H9 (cell line): ENCODE measurements at regions not wholly inside any gene's neighbourhood (a gene's known extent, or its start where the extent isn't known, plus 50 kb on each side); places are given as distances from the start of the nearest gene placed in this dataset.
A peak's percentile ranks its signal among the peaks of the same experiment; 100 is the strongest.
"Not testable (repeated sequence)": the region's sequence is repeated elsewhere in the genome, so short reads cannot be mapped to it uniquely, and the experiment has no call there.

Experiments used
- DNase-seq: peaks from one replicate; pipeline ENCODE4 v3.0.0-alpha.2; 2017
- H2AFZ ChIP-seq: one replicate; pipeline ENCODE4 v1.6.1; 2013; ENCODE audit warnings: mild to moderate bottlenecking, low read length, control low read depth, moderate library complexity
- H2AK5ac ChIP-seq: 2 replicates; pipeline ENCODE4 v1.6.1; 2013; ENCODE audit warnings: low read length, control low read depth, mixed read lengths; ENCODE audit not compliant: insufficient read length
- H2BK120ac ChIP-seq: one replicate; pipeline ENCODE4 v1.6.1; 2013; ENCODE audit warnings: low read depth, mild to moderate bottlenecking, low read length, control low read depth, inconsistent platforms; ENCODE audit not compliant: poor library complexity, severe bottlenecking
- H2BK12ac ChIP-seq: 2 replicates; pipeline ENCODE4 v1.6.1; 2013; ENCODE audit warnings: low read length, control low read depth, mixed read lengths, low read depth; ENCODE audit not compliant: insufficient read length
- H2BK15ac ChIP-seq: 2 replicates; pipeline ENCODE4 v1.6.1; 2013; ENCODE audit warnings: low read depth, low read length, control low read depth
- H2BK20ac ChIP-seq: one replicate; pipeline ENCODE4 v1.6.1; 2013; ENCODE audit warnings: low read depth, mild to moderate bottlenecking, low read length, control low read depth, inconsistent platforms; ENCODE audit not compliant: poor library complexity, severe bottlenecking
- H2BK5ac ChIP-seq: 2 replicates; pipeline ENCODE4 v1.6.1; 2013; ENCODE audit warnings: low read length, control low read depth, mixed read lengths; ENCODE audit not compliant: insufficient read length
- H3K14ac ChIP-seq: 2 replicates; pipeline ENCODE4 v1.6.1; 2013; ENCODE audit warnings: low read length, control low read depth; ENCODE audit not compliant: insufficient read depth
- H3K18ac ChIP-seq: 2 replicates; pipeline ENCODE4 v1.6.1; 2013; ENCODE audit warnings: low read depth, mild to moderate bottlenecking, mixed read lengths, low read length, control low read depth; ENCODE audit not compliant: insufficient read length
- H3K23ac ChIP-seq: 2 replicates; pipeline ENCODE4 v1.6.1; 2013; ENCODE audit warnings: low read length, control low read depth, mixed read lengths, low read depth; ENCODE audit not compliant: insufficient read length
- H3K23me2 ChIP-seq: 2 replicates; pipeline ENCODE4 v1.6.1; 2013; ENCODE audit warnings: low read depth, mild to moderate bottlenecking, mixed read lengths, low read length, control low read depth; ENCODE audit not compliant: insufficient read length, poor library complexity, severe bottlenecking
- H3K27ac ChIP-seq: 2 replicates; pipeline ENCODE4 v1.5.1; 2013; ENCODE audit warnings: low read length, control low read depth, mixed read lengths, low read depth; ENCODE audit not compliant: insufficient read length
- H3K27me3 ChIP-seq: 2 replicates; pipeline ENCODE4 v1.6.1; 2013; ENCODE audit warnings: low read length, control low read depth, inconsistent platforms; ENCODE audit not compliant: insufficient read depth
- H3K4ac ChIP-seq: 2 replicates; pipeline ENCODE4 v1.6.1; 2013; ENCODE audit warnings: low read depth, mild to moderate bottlenecking, control low read depth, inconsistent platforms, low read length, moderate library complexity
- H3K4me1 ChIP-seq: 2 replicates; pipeline ENCODE4 v1.6.1; 2013; ENCODE audit warnings: low read length, control low read depth, inconsistent platforms; ENCODE audit not compliant: insufficient read depth
- H3K4me2 ChIP-seq: 2 replicates; pipeline ENCODE4 v1.6.1; 2013; ENCODE audit warnings: low read length, control low read depth, mixed read lengths; ENCODE audit not compliant: insufficient read length, insufficient read depth
- H3K56ac ChIP-seq: 2 replicates; pipeline ENCODE4 v1.6.1; 2013; ENCODE audit warnings: low read depth, mild to moderate bottlenecking, mixed read lengths, low read length, control low read depth; ENCODE audit not compliant: insufficient read length
- H3K79me1 ChIP-seq: 2 replicates; pipeline ENCODE4 v1.6.1; 2013; ENCODE audit warnings: low read depth, mild to moderate bottlenecking, moderate library complexity, low read length, control low read depth, inconsistent platforms; ENCODE audit not compliant: insufficient read depth, poor library complexity, severe bottlenecking
- H3K79me2 ChIP-seq: 2 replicates; pipeline ENCODE4 v1.6.1; 2013; ENCODE audit warnings: low read length, control low read depth, inconsistent platforms; ENCODE audit not compliant: insufficient read depth
- H3K9ac ChIP-seq: 2 replicates; pipeline ENCODE4 v1.6.1; 2013; ENCODE audit warnings: low read length, control low read depth, mixed read lengths; ENCODE audit not compliant: insufficient read length; ENCODE audit errors: extremely low read depth
- H3K9me3 ChIP-seq: one replicate; pipeline ENCODE4 v1.6.1; 2013; ENCODE audit warnings: low read depth, low read length, inconsistent platforms; ENCODE audit not compliant: control insufficient read depth
- H3T11ph ChIP-seq: one replicate; pipeline ENCODE4 v1.6.1; 2013; ENCODE audit warnings: mild to moderate bottlenecking, low read length, control low read depth, inconsistent platforms
- H4K20me1 ChIP-seq: one replicate; pipeline ENCODE4 v1.6.1; 2013; ENCODE audit not compliant: control insufficient read depth, insufficient read length, insufficient read depth
- H4K5ac ChIP-seq: 2 replicates; pipeline ENCODE4 v1.6.1; 2013; ENCODE audit warnings: low read depth, mild to moderate bottlenecking, mixed read lengths, low read length, control low read depth; ENCODE audit not compliant: insufficient read length
- H4K8ac ChIP-seq: replicated peaks from 2 replicates; pipeline ENCODE4 v1.6.1; 2013; ENCODE audit warnings: low read length, control low read depth, mixed read lengths, low read depth; ENCODE audit not compliant: insufficient read length
- H4K91ac ChIP-seq: 2 replicates; pipeline ENCODE4 v1.6.1; 2013; ENCODE audit warnings: low read depth, mild to moderate bottlenecking, moderate library complexity, mixed read lengths, low read length, control low read depth; ENCODE audit not compliant: insufficient read length
- H3K27ac Mint-ChIP-seq, 3 experiments: 2 replicates in 2 of 3; 3 replicates in 1 of 3; pipeline ENCODE4 v1.8.0; 2020 to 2021; ENCODE audit warnings: mixed read lengths in 3 of 3, mild to moderate bottlenecking in 1 of 3, moderate library complexity in 1 of 3
- H3K27me3 Mint-ChIP-seq: 2 replicates; pipeline ENCODE4 v1.8.0; 2021; ENCODE audit warnings: low read depth, mild to moderate bottlenecking, moderate library complexity, mixed read lengths
- H3K36me3 Mint-ChIP-seq, 3 experiments: 2 replicates in 2 of 3; 3 replicates in 1 of 3; pipeline ENCODE4 v1.8.0; 2020 to 2021; ENCODE audit warnings: low read depth in 3 of 3, mixed read lengths in 3 of 3; ENCODE audit not compliant: insufficient read depth in 1 of 3
- H3K4me1 Mint-ChIP-seq, 2 experiments: 2 replicates each; pipeline ENCODE4 v1.8.0; 2020; ENCODE audit warnings: mixed read lengths in 2 of 2
- H3K4me3 Mint-ChIP-seq, 2 experiments: 2 replicates in 1 of 2; 3 replicates in 1 of 2; pipeline ENCODE4 v1.8.0; 2020 to 2021; ENCODE audit warnings: mild to moderate bottlenecking in 2 of 2, mixed read lengths in 2 of 2, moderate library complexity in 1 of 2
- H3K9me3 Mint-ChIP-seq, 2 experiments: 2 replicates in 1 of 2; 3 replicates in 1 of 2; pipeline ENCODE4 v1.8.0; 2020; ENCODE audit warnings: mild to moderate bottlenecking in 2 of 2, mixed read lengths in 2 of 2, moderate library complexity in 1 of 2
- WGBS: extraction: QIAGEN DNeasy Blood & Tissue Kit; methylation state at CpG from one replicate; pipeline ENCODE4 v1.1.7; 2013; ENCODE audit warnings: missing lambda C conversion rate, low lambda C conversion rate, mixed read lengths; ENCODE audit not compliant: insufficient read length; ENCODE audit errors: extremely low coverage; 5-methylcytosine and 5-hydroxymethylcytosine counted together
- TF ChIP-seq, protein P1 (sequence below): fragments of 200-600 bp; sonication (generic); conservative IDR thresholded peaks from 3 replicates; pipeline ENCODE4 v1.8.0; 2021; ENCODE audit warnings: antibody characterized with exemption, mild to moderate bottlenecking

DNA sequence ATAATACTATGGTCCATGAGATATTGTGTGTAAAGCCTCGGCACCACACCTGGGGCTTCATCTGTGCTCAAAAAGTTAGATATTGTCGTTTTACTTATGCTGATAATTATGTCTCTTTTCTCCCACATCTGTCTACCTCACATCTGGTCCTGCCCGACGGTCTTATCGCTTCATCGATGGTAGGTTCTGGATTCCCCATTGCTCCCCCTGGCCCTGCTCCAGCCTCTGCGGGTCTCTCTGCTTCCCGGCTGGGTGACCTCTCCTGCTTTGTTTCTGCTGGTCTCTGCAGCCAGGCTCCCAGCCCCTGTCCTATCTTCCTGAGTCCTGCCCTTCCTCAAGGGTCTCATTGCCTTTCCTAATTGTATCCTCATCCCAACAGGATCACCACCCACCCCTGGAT, 294.2 kb downstream of the NDUFA10 start:
- no peaks in the 10 kb centered on the region for H3K27me3 ChIP-seq
- DNase-seq = no peak
- no peak overlapping the region for H3K4me3 Mint-ChIP-seq
- no CpG with 5 or more reads among the region's 8 CpGs for WGBS
- H2BK15ac ChIP-seq = no peak overlapping the region
- no peak overlapping the region for H2BK5ac ChIP-seq
- H2AK5ac ChIP-seq = no peak overlapping the region
- H3K27ac Mint-ChIP-seq = peak overlapping the region in 2 of 3 experiments; percentile 39 to 41; a peak in 2 of 7 replicates
- H3K9me3 ChIP-seq = no peaks in the 10 kb centered on the region
- no peaks in the 10 kb centered on the region for H4K20me1 ChIP-seq
- no peak overlapping the region for H3K18ac ChIP-seq
- H3K79me1 ChIP-seq = no peaks in the 10 kb centered on the region
- no peak overlapping the region for H2AFZ ChIP-seq
- H2BK20ac ChIP-seq = no peak overlapping the region
- H3K23me2 ChIP-seq = no peaks in the 10 kb centered on the region
- no peak overlapping the region for H4K8ac ChIP-seq
- no peak overlapping the region for H4K5ac ChIP-seq
- no peak overlapping the region for H3K23ac ChIP-seq
- H3K27ac ChIP-seq = no peak overlapping the region
- H3K79me2 ChIP-seq = no peaks in the 10 kb centered on the region
- H4K91ac ChIP-seq = no peak overlapping the region
- no peak overlapping the region for H3T11ph ChIP-seq
- H3K4me2 ChIP-seq = no peak overlapping the region
- no peaks in the 10 kb centered on the region for H3K36me3 Mint-ChIP-seq
- no peak overlapping the region for H3K56ac ChIP-seq
- H3K9ac ChIP-seq = no peak overlapping the region
- no peaks in the 10 kb centered on the region; the same call in 1 of the 2 replicates for H3K27me3 Mint-ChIP-seq
- peaks cover 9 to 13% of the 10 kb centered on the region in 2 experiments for H3K4me1 Mint-ChIP-seq
- H2BK120ac ChIP-seq = no peak overlapping the region
- no peak overlapping the region for H3K14ac ChIP-seq
- no peaks in the 10 kb centered on the region; the same call in 1 of the 2 replicates for H3K4me1 ChIP-seq
- no peak overlapping the region for H2BK12ac ChIP-seq
- TF ChIP-seq, protein P1, sequence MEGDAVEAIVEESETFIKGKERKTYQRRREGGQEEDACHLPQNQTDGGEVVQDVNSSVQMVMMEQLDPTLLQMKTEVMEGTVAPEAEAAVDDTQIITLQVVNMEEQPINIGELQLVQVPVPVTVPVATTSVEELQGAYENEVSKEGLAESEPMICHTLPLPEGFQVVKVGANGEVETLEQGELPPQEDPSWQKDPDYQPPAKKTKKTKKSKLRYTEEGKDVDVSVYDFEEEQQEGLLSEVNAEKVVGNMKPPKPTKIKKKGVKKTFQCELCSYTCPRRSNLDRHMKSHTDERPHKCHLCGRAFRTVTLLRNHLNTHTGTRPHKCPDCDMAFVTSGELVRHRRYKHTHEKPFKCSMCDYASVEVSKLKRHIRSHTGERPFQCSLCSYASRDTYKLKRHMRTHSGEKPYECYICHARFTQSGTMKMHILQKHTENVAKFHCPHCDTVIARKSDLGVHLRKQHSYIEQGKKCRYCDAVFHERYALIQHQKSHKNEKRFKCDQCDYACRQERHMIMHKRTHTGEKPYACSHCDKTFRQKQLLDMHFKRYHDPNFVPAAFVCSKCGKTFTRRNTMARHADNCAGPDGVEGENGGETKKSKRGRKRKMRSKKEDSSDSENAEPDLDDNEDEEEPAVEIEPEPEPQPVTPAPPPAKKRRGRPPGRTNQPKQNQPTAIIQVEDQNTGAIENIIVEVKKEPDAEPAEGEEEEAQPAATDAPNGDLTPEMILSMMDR = no peak
- no peaks in the 10 kb centered on the region; a peak in 1 of 5 replicates for H3K9me3 Mint-ChIP-seq
- no peak overlapping the region for H3K4ac ChIP-seq

DNA sequence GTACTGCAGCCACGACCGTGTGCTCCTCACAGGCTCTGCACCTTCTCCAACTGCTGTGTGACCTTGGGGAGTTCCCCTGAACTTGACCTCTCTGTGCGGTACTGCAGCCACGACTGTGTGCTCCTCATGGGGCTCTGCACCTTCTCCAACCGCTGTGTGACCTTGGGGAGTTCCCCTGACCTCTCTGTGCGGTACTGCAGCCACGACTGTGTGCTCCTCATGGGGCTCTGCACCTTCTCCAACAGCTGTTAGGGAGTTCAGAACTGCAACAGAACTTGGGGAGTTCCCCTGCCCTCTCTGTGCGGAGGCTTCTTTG, 294.6 kb downstream of the NDUFA10 start:
- H2AFZ ChIP-seq, H4K20me1 ChIP-seq, H3K9me3 Mint-ChIP-seq, H3K79me2 ChIP-seq, H3K36me3 Mint-ChIP-seq, H3K23me2 ChIP-seq, H3K4me3 Mint-ChIP-seq, H3K27me3 ChIP-seq, H4K8ac ChIP-seq, H2BK12ac ChIP-seq, H4K91ac ChIP-seq, H4K5ac ChIP-seq, H2BK20ac ChIP-seq, H2BK5ac ChIP-seq, H3K4ac ChIP-seq, H3K14ac ChIP-seq, H3K27me3 Mint-ChIP-seq, H3K9me3 ChIP-seq, H3K18ac ChIP-seq, H3K27ac Mint-ChIP-seq, H2AK5ac ChIP-seq, H3K56ac ChIP-seq, H3K23ac ChIP-seq, H3T11ph ChIP-seq, H3K9ac ChIP-seq, H3K79me1 ChIP-seq, H3K4me1 ChIP-seq, H2BK15ac ChIP-seq, H3K4me2 ChIP-seq, DNase-seq, H2BK120ac ChIP-seq, H3K27ac ChIP-seq: not testable (repeated sequence)
- WGBS = no CpG with 5 or more reads among the region's 8 CpGs
- H3K4me1 Mint-ChIP-seq = peaks cover 11 to 13% of the 10 kb centered on the region in 2 experiments
